Ishikawa (cell line): ENCODE measurements at regions not wholly inside any gene's neighbourhood (a gene's known extent, or its start where the extent isn't known, plus 50 kb on each side); places are given as distances from the start of the nearest gene placed in this dataset.

Experiments
- CEBPB ChIP-seq: IDR thresholded peaks from 2 replicates; pipeline ENCODE4 v1.6.1; 2012
- CREB1 ChIP-seq: IDR thresholded peaks from 2 replicates; pipeline ENCODE4 v1.6.1; 2012; ENCODE audit warnings: low read depth
- EGR1 ChIP-seq: IDR thresholded peaks from 2 replicates; pipeline ENCODE4 v1.6.1; 2012
- EP300 ChIP-seq: IDR thresholded peaks from 2 replicates; pipeline ENCODE4 v1.6.1; 2012; ENCODE audit warnings: borderline replicate concordance
- FOXM1 ChIP-seq: IDR thresholded peaks from 2 replicates; pipeline ENCODE4 v1.6.1; 2012; ENCODE audit warnings: low read depth, borderline replicate concordance
- NFIC ChIP-seq: IDR thresholded peaks from 2 replicates; pipeline ENCODE4 v1.6.1; 2012
- RAD21 ChIP-seq: IDR thresholded peaks from 2 replicates; pipeline ENCODE4 v1.6.1; 2012; ENCODE audit warnings: low read depth
- TAF1 ChIP-seq: IDR thresholded peaks from 2 replicates; pipeline ENCODE4 v1.6.1; 2012; ENCODE audit warnings: low read depth, mild to moderate bottlenecking
- TCF12 ChIP-seq: IDR thresholded peaks from 2 replicates; pipeline ENCODE4 v1.6.1; 2012; ENCODE audit warnings: low read depth
- TEAD4 ChIP-seq: IDR thresholded peaks from 2 replicates; pipeline ENCODE4 v1.6.1; 2012
- YY1 ChIP-seq: IDR thresholded peaks from 2 replicates; pipeline ENCODE4 v1.6.1; 2012; ENCODE audit warnings: low read depth
- ZBTB7A ChIP-seq: IDR thresholded peaks from 2 replicates; pipeline ENCODE4 v1.6.1; 2012; ENCODE audit warnings: low read depth
- TF ChIP-seq, protein P1 (sequence below): IDR thresholded peaks from 2 replicates; pipeline ENCODE4 v1.6.1; 2012
- TF ChIP-seq, protein P2 (sequence below): IDR thresholded peaks from 2 replicates; pipeline ENCODE4 v1.6.1; 2012
- TF ChIP-seq, protein P3 (sequence below): IDR thresholded peaks from 2 replicates; pipeline ENCODE4 v1.6.1; 2012; ENCODE audit warnings: low read depth, mild to moderate bottlenecking

DNA sequence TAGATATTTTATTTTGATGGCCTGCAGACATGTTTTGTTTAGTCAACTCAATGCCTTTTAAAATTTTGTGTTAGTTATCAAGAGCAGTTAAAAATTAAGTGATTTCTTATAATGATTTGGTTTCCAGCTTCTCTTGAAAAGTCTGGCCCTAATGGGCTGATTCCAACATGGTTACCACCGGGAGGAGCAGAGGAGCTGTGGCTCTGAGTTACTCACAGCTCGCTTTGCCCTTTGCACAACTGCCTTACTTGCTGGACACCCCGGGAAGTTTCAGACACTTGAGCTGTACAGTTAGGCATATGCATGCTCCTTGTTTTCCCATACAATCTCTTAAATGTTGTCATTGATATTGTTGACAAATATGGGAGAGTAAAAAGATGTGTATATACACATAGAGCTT lies 173.1 kb upstream of the MMS22L start:
- no peak for TF ChIP-seq ZBTB7A
- TF ChIP-seq CEBPB: no peak

DNA sequence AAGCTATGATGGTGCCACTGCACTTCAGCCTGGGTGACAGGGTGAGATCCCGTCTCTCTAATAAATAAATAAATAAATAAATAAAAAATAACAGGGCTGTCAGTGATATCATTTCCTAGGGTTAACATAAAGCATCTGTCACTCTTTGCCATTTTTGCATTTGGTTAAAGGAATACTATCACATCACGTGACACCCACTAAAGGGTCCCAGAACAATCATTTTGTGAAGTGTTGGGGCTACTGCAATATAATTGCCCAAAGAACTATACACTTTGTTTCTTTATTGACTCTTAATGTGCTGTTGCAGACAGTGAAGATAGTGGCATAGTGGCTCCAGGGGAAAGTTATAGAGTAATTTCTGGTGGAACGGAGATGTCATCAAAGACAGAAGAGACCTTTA lies 176.5 kb upstream of the MMS22L start:
- TF ChIP-seq TEAD4: no peak
- TF ChIP-seq FOXM1: no peak
- no peak for TF ChIP-seq ZBTB7A
- no peak for TF ChIP-seq EGR1
- no peak for TF ChIP-seq CEBPB
- no peak for TF ChIP-seq EP300
- no peak for TF ChIP-seq CREB1
- no peak for TF ChIP-seq TAF1
- no peak for TF ChIP-seq RAD21

DNA sequence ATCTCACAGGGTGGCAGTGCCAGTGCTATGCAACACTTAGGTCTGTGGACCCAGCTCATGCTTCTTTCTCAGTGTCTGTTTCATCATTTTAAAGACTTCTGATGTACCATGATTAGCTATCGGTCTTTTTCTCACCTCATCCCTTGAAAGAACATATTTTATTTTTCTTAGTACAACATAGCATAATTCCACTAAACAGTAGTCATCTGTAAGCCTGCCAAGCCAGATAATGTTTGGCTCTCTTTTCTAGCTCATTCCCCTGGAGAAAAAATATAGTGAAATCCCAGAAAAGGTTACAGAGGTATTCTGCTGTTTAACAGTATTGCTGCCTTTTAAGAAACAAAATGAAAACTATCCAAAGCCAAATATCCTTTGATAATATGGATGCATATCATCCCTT lies 177.0 kb upstream of the MMS22L start:
- TF ChIP-seq TCF12 (no peak), EGR1 (no peak), EP300 (no peak), FOXM1 (no peak), YY1 (no peak), TAF1 (no peak), RAD21 (no peak), CREB1 (no peak)
- TF ChIP-seq, protein P1, sequence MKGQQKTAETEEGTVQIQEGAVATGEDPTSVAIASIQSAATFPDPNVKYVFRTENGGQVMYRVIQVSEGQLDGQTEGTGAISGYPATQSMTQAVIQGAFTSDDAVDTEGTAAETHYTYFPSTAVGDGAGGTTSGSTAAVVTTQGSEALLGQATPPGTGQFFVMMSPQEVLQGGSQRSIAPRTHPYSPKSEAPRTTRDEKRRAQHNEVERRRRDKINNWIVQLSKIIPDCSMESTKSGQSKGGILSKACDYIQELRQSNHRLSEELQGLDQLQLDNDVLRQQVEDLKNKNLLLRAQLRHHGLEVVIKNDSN: no peak

DNA sequence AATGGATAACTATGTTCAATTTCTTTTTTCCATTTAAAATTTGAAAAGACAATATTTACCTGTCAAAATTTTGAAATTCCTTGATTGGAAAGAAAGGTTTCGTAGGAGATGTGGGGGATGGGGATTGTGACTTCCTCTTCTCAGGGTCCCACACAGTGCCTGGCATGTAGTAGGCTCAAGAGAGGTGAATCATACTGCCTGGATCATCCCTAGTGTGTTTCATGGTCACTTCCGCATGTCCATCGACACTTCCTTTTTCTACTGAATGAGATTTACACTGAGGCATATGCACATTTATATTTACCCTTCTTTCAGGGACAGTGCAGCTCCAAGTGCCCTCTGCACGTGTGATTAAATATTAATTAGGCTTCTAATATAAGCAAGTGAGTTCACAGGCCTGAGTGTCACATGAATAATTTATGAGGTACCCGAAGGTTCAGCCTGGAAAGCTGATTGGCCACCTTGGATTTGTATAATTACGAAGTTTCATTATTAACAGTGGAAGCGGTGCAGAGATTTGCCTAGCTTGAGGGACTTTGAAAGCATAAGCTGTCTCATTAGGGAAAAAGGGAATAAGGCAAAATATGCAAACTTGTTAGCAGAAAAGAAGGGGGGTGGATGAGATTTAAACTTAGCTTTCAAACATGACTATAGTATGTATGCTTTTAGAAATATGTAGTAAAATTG lies 177.5 kb upstream of the MMS22L start:
- no peak for TF ChIP-seq TEAD4
- no peak for TF ChIP-seq CREB1
- TF ChIP-seq TAF1: no peak
- no peak for TF ChIP-seq CEBPB
- no peak for TF ChIP-seq EP300
- TF ChIP-seq ZBTB7A: no peak
- no peak for TF ChIP-seq TCF12
- TF ChIP-seq, protein P2, sequence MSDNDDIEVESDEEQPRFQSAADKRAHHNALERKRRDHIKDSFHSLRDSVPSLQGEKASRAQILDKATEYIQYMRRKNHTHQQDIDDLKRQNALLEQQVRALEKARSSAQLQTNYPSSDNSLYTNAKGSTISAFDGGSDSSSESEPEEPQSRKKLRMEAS: no peak
- TF ChIP-seq EGR1: no peak
- TF ChIP-seq, protein P1: no peak
- TF ChIP-seq NFIC: no peak
- TF ChIP-seq FOXM1: no peak
- TF ChIP-seq, protein P3, sequence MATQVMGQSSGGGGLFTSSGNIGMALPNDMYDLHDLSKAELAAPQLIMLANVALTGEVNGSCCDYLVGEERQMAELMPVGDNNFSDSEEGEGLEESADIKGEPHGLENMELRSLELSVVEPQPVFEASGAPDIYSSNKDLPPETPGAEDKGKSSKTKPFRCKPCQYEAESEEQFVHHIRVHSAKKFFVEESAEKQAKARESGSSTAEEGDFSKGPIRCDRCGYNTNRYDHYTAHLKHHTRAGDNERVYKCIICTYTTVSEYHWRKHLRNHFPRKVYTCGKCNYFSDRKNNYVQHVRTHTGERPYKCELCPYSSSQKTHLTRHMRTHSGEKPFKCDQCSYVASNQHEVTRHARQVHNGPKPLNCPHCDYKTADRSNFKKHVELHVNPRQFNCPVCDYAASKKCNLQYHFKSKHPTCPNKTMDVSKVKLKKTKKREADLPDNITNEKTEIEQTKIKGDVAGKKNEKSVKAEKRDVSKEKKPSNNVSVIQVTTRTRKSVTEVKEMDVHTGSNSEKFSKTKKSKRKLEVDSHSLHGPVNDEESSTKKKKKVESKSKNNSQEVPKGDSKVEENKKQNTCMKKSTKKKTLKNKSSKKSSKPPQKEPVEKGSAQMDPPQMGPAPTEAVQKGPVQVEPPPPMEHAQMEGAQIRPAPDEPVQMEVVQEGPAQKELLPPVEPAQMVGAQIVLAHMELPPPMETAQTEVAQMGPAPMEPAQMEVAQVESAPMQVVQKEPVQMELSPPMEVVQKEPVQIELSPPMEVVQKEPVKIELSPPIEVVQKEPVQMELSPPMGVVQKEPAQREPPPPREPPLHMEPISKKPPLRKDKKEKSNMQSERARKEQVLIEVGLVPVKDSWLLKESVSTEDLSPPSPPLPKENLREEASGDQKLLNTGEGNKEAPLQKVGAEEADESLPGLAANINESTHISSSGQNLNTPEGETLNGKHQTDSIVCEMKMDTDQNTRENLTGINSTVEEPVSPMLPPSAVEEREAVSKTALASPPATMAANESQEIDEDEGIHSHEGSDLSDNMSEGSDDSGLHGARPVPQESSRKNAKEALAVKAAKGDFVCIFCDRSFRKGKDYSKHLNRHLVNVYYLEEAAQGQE: no peak

GRCh38 chr6:97461218-97461617 lies 178.2 kb upstream of the MMS22L start:
- TF ChIP-seq, protein P3: no peak
- TF ChIP-seq TCF12: no peak
- TF ChIP-seq CREB1: no peak
- no peak for TF ChIP-seq CEBPB
- TF ChIP-seq FOXM1: no peak
- TF ChIP-seq YY1: no peak
- no peak for TF ChIP-seq EP300
- TF ChIP-seq RAD21: no peak
- TF ChIP-seq, protein P1: no peak
- no peak for TF ChIP-seq TAF1

DNA sequence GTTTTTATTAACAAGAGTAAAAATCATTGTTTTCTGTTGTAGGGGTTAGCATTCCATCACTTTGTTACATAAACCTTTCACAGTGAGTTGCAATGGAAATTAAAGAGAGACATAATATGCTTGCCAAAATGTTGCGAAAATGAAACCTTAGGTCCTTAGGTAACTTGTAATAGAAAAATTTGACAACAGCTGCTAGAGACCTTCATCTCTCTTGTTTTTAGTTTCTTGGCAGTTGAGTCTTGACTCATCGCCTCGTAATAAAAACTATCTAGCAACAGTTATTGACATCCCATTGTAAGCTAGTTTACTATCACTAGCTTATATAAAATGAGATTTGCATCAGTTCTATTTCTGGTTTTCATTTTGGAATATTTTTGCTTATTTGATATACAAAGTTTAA lies 179.0 kb upstream of the MMS22L start:
- no peak for TF ChIP-seq EGR1
- TF ChIP-seq, protein P3: no peak
- no peak for TF ChIP-seq NFIC
- no peak for TF ChIP-seq CREB1
- TF ChIP-seq, protein P1: no peak
- TF ChIP-seq RAD21: no peak
- TF ChIP-seq TAF1: no peak
- no peak for TF ChIP-seq YY1
- TF ChIP-seq TCF12: no peak
- TF ChIP-seq TEAD4: no peak
- TF ChIP-seq CEBPB: no peak
- no peak for TF ChIP-seq EP300
- no peak for TF ChIP-seq FOXM1
- no peak for TF ChIP-seq ZBTB7A
- TF ChIP-seq, protein P2: no peak
